ENCODE measurements at regions not wholly inside any gene's neighbourhood (a gene's known extent, or its start where the extent isn't known, plus 50 kb on each side); places are given as distances from the start of the nearest gene placed in this dataset.

GRCh38 chr4:96305030-96305429 lies 465.1 kb downstream of the PDHA2 start:
- TF ChIP-seq CTCF (IDR thresholded peaks at IDR 0.05), result no peak
- no peak for TF ChIP-seq POLR2AphosphoS5 (IDR thresholded peaks at IDR 0.05)
- TF ChIP-seq POLR2A (IDR thresholded peaks at IDR 0.05), result no peak

Data from transverse colon (tissue), 4 donors.